ENCODE measurements at regions not wholly inside any gene's neighbourhood (a gene's known extent, or its start where the extent isn't known, plus 50 kb on each side); places are given as distances from the start of the nearest gene placed in this dataset.

DNA sequence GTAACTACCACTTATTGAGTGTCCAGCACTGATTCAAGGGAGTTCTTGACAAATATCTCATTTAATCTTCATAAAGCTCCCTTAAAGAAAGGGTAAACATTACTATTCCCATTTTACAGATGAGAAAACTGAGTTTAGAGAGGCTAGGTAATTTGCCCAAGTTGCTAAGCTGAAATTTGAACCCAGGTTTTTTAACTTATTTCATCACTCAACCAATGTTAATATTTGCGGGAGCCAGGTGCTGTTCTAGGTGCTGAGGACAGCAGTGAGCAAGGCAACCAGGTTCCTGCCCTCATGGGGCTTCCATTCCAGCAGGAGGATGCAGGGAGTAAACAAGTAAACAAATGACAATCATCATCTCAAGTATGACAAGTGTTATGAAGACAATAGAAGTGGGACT, 104.0 kb upstream of the LHX1 start:
- Mint-ChIP-seq H3K9me3 (ENCODE audit: low read depth, unreplicated experiment) (peaks cover 4% of the 10 kb centered on the region), H3K27me3 (ENCODE audit: unreplicated experiment) (peaks cover 46% of the 10 kb centered on the region), H3K4me1 (ENCODE audit: low read depth, unreplicated experiment) (no peaks in the 10 kb centered on the region), H3K4me3 (ENCODE audit: low read depth, unreplicated experiment) (no peak overlapping the region), H3K36me3 (ENCODE audit: insufficient read depth, unreplicated experiment) (no peaks in the 10 kb centered on the region), H3K27ac (ENCODE audit: unreplicated experiment) (no peak overlapping the region)
- BruUV-seq (replicated peaks), result no TSS peak
- CTCF ChIA-PET, result interaction anchor here (0.6 kb wide), 1 partner anchor 701 kb away, joined by 3 read pairs; no protein-coding TSS in a partner anchor
- TF ChIP-seq, protein P1, sequence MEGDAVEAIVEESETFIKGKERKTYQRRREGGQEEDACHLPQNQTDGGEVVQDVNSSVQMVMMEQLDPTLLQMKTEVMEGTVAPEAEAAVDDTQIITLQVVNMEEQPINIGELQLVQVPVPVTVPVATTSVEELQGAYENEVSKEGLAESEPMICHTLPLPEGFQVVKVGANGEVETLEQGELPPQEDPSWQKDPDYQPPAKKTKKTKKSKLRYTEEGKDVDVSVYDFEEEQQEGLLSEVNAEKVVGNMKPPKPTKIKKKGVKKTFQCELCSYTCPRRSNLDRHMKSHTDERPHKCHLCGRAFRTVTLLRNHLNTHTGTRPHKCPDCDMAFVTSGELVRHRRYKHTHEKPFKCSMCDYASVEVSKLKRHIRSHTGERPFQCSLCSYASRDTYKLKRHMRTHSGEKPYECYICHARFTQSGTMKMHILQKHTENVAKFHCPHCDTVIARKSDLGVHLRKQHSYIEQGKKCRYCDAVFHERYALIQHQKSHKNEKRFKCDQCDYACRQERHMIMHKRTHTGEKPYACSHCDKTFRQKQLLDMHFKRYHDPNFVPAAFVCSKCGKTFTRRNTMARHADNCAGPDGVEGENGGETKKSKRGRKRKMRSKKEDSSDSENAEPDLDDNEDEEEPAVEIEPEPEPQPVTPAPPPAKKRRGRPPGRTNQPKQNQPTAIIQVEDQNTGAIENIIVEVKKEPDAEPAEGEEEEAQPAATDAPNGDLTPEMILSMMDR (IDR thresholded peaks at IDR 0.05; ENCODE audit: unreplicated experiment), result no peak
- DNase-seq, result no peak
- intact Hi-C loops (cut with micrococcal nuclease; ENCODE audit: unreplicated experiment), result no loop called here

DNA sequence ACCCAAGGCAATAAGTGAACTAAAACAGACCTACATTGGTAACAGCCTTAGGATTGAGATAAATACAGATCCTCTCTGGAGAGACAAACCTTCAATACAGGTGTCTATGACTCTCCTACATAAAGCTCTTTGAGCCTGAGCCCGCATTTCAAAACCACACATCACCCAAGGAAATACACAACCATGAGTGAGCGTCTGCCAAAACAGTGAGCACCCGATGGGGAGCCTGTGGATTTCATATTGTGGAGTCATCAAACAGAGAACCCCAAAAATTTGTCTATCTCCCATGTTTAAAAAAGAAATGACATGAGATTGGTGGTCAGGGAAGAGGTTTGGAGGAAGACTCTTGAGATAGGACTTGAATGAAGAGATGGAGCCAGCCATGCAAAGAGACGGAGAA, 102.2 kb upstream of the LHX1 start:
- no TSS peak for BruUV-seq (replicated peaks)
- H3K4me1 Mint-ChIP-seq (ENCODE audit: low read depth, unreplicated experiment), result no peaks in the 10 kb centered on the region

DNA sequence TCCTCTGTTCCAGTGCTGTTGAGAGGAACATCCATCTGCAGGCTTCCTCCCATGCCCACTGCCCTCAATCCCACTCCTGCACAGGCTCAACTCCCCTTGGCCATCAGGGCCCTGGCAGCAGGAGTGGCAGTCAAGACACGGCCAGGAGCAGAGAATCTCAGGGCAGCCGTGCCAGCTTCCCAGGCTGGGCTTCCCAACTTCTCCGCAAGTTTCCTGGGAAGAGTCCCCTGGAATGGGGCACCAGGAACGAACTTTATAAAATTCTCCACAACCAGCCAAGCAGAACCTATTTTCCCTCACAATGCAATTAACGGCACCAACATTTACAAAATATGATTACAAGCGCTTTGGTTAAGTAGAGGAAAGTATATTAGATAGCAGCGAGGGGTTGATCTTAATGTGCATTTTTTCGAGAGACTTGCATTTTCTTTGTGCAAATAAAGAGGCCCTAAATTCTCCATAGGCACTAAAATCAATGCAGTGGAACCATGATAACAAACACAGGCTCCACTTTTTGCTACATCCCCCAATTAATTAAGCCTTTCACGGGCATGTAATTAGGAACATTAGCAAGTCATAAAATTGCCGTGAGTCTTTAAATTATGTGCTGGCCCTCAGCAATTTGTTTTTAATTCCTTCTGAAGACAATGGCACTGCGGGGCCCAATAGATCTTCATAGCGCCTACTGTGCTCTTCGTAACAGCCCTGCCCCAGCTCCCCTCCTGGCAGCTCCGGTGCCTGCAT, 99.9 kb upstream of the LHX1 start:
- BruUV-seq (replicated peaks), result no TSS peak
- no peaks in the 10 kb centered on the region for H3K4me1 Mint-ChIP-seq (ENCODE audit: low read depth, unreplicated experiment)
- intact Hi-C loops (cut with micrococcal nuclease; ENCODE audit: unreplicated experiment), result no loop called here
- H3K27ac Mint-ChIP-seq (ENCODE audit: unreplicated experiment), result no peak overlapping the region
- peaks cover 7% of the 10 kb centered on the region for H3K9me3 Mint-ChIP-seq (ENCODE audit: low read depth, unreplicated experiment)
- no peaks in the 10 kb centered on the region for H3K36me3 Mint-ChIP-seq (ENCODE audit: insufficient read depth, unreplicated experiment)
- CTCF ChIA-PET, result interaction anchor here (0.6 to 1.4 kb wide), 3 partner anchors 19 to 141 kb away, joined by 3 to 5 read pairs (median 5); no protein-coding TSS in a partner anchor
- no peak overlapping the region for H3K4me3 Mint-ChIP-seq (ENCODE audit: low read depth, unreplicated experiment)
- peaks cover 69% of the 10 kb centered on the region for H3K27me3 Mint-ChIP-seq (ENCODE audit: unreplicated experiment)
- TF ChIP-seq, protein P1 (IDR thresholded peaks at IDR 0.05; ENCODE audit: unreplicated experiment), result no peak
- no peak for DNase-seq

More for the DNA sequence above, 102.2 kb upstream of the LHX1 start:
- Mint-ChIP-seq H3K36me3 (ENCODE audit: insufficient read depth, unreplicated experiment) (no peaks in the 10 kb centered on the region), H3K4me3 (ENCODE audit: low read depth, unreplicated experiment) (no peak overlapping the region), H3K27ac (ENCODE audit: unreplicated experiment) (no peak overlapping the region), H3K27me3 (ENCODE audit: unreplicated experiment) (peaks cover 46% of the 10 kb centered on the region), H3K9me3 (ENCODE audit: low read depth, unreplicated experiment) (peaks cover 4% of the 10 kb centered on the region)
- intact Hi-C loops (cut with micrococcal nuclease; ENCODE audit: unreplicated experiment), result no loop called here
- TF ChIP-seq, protein P1 (IDR thresholded peaks at IDR 0.05; ENCODE audit: unreplicated experiment), result no peak
- CTCF ChIA-PET, result interaction anchor here (0.6 kb wide), 2 partner anchors 13 to 186 kb away, joined by 3 read pairs; no protein-coding TSS in a partner anchor
- DNase-seq, result no peak

DNA sequence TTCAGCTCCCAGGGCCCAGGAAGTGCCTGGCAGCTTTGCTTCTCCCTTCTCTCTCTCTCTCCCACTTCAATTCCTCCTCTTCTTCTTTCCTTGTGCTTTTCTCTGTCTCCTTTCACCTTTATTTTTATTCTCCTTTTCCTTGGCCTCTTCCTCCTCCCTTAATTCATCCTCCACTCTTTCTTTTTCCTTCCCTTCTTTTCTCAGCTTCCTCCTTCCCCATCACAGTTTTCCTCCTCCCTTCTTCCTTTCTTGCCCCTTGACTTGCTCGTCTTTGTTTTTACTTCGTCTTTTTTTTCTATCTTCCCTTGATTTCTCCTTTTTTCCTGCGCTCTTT, 99.4 kb upstream of the LHX1 start:
- Mint-ChIP-seq H3K27me3 (ENCODE audit: unreplicated experiment) (peaks cover 71% of the 10 kb centered on the region), H3K4me3 (ENCODE audit: low read depth, unreplicated experiment) (no peak overlapping the region), H3K4me1 (ENCODE audit: low read depth, unreplicated experiment) (no peaks in the 10 kb centered on the region), H3K9me3 (ENCODE audit: low read depth, unreplicated experiment) (peaks cover 7% of the 10 kb centered on the region), H3K27ac (ENCODE audit: unreplicated experiment) (no peak overlapping the region), H3K36me3 (ENCODE audit: insufficient read depth, unreplicated experiment) (no peaks in the 10 kb centered on the region)
- no TSS peak for BruUV-seq (replicated peaks)
- CTCF ChIA-PET, result interaction anchor here (0.6 to 1.4 kb wide), 2 partner anchors 18 to 46 kb away, joined by 3 to 5 read pairs; no protein-coding TSS in a partner anchor
- DNase-seq, result no peak
- intact Hi-C loops (cut with micrococcal nuclease; ENCODE audit: unreplicated experiment), result no loop called here
- TF ChIP-seq, protein P1 (IDR thresholded peaks at IDR 0.05; ENCODE audit: unreplicated experiment), result no peak

Data from Calu3 (cell line).